Endothelial cell of umbilical vein (primary cell): ENCODE measurements at regions not wholly inside any gene's neighbourhood (a gene's known extent, or its start where the extent isn't known, plus 50 kb on each side); places are given as distances from the start of the nearest gene placed in this dataset.

Source experiments
- FOS ChIP-seq: IDR thresholded peaks from 2 replicates; pipeline ENCODE4 v1.6.1; 2011; ENCODE audit warnings: mild to moderate bottlenecking, low read length, moderate library complexity, borderline replicate concordance; ENCODE audit not compliant: insufficient read depth
- POLR2AphosphoS5 ChIP-seq: IDR thresholded peaks from 2 replicates; pipeline ENCODE4 v1.6.1; 2012; ENCODE audit warnings: low read depth, mild to moderate bottlenecking, control low read depth, low read length, moderate library complexity; ENCODE audit not compliant: insufficient read depth

DNA sequence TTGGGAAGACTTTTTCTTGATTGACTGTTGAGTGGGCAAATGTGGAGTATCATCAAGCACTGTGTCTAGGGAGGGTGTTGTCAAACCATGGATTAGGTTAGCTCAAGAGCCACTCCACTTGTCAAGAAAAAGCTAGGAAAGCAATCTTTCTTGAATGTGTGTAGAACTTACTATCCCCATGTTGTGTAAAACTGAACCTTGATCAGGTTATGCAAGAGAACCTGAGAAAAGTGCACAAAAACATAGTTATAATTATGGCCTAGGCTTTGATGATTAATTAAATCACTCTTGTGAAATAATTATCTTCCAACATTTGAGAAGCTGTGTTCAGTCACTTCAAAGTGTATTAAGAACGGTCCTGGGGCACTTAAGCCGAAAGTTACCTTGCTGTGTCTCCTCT is 238.2 kb upstream of the OBI1 start:
- TF ChIP-seq FOS (no peak), POLR2AphosphoS5 (no peak)
